GDM1 (cell line): ENCODE measurements at regions not wholly inside any gene's neighbourhood (a gene's known extent, or its start where the extent isn't known, plus 50 kb on each side); places are given as distances from the start of the nearest gene placed in this dataset.
"Not testable (repeated sequence)": the region's sequence is repeated elsewhere in the genome, so short reads cannot be mapped to it uniquely, and the experiment has no call there.

Experiments used
- DNase-seq: peaks from one replicate; lab custom pipeline; 2025; lab: John Stamatoyannopoulos, UW

DNA sequence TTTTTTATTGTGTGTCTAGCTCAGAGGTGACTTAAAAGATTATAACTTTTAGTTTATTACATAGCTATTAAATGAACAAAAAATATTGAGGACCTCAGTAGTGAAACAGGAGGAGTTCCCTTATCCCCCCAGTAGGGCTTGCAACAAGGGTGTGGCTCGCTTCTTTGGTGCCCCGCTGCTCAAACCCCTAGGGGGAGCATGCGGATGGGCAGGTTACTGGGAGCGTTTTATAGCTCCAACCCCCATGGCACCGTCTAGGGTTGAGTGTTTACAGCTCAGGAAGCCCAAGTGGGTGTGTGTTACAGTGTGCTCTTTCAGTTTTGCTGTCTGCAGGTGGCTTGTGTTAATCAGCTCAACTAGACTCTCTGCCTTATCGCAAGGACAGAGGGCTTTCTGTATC lies 1513.7 kb downstream of the GRIK2 start:
- no peak for DNase-seq

DNA sequence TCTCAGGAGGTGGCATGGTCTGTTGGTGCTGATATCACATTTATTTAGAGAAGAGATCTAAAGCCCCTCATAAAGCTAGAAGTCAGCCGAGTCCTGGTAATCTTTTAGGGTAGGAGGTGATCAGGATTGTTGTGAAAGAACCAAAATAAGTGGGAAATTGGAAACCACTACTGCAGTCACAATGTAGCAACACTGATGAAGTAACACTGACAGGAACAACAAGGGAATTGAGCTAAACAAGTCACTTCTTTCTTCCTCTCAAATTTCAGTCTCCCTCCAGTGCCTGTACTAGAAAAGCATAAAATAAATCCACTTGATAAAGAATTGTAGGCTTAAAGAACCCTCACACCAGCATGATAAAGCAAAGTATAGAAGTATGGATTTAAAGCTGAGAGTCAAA lies 1509.0 kb downstream of the GRIK2 start:
- no peak for DNase-seq

DNA sequence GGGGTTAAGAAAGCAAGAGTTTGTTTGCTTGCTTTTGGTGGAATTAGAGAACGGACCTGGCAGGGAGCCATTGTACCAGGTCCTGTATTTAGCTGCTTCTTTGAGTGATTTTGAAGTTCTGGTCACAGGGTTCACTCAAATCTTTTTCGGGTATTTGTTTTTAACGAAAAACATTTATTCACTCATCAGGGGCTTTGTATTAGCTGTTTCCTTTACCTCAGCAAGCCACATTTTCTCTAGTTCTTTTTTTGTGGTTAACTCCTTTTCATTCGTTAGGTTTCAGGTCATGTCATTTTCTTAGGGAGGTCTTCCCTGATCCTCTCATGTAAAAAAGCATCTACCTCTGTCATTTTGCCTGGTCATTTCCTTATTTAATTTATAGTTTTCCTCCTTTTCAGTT lies 1502.2 kb downstream of the GRIK2 start:
- no peak for DNase-seq

DNA sequence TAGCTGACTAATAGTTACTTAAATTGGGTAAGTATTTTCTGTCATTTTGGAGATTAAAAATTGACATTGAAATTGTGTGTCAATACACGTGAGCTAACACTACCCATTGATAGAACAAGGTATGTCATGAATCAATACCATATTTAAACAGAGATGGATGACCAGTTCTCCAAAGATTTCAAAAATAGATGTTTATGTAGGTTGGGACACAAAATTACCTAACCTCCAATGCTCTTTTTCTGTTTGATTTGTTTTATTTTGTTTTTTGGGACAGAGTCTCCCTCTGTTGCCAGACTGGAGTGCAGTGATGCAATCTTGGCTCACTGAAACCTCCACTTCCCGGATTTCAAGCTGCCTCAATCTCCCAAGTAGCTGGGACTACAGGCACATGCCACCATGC lies 1491.7 kb downstream of the GRIK2 start:
- no peak for DNase-seq

DNA sequence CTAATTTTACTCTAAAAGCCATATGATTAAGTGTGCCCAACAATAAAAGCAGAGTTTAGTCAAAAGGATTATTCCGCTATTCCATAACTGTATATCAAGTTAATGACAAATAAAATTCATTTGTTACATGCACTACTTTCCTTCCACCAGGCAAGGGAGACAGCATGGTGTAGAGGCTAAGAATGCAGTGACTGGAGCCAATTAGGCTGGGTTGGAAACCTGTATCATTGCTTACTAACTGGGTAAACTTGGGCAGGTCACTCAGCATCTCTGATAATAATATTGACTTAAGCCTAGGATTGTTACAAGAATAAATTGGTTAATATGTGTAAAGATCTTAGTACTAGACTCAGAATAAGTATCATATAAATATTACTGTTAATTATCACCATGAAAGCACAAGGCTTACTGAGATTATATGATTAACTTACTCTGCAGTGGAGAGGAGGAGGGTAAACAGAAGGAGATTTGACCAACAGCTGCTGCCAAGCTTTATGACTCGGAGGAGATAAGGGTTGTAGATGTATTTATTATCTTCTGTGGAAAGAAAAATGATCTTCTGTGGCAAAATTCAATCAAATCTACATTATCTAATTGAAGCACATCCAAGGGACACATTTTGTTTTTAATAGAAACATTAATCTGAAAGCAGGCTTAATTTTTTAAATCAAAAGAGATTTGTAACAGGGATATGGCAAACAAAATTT lies 1459.9 kb downstream of the GRIK2 start:
- no peak for DNase-seq

DNA sequence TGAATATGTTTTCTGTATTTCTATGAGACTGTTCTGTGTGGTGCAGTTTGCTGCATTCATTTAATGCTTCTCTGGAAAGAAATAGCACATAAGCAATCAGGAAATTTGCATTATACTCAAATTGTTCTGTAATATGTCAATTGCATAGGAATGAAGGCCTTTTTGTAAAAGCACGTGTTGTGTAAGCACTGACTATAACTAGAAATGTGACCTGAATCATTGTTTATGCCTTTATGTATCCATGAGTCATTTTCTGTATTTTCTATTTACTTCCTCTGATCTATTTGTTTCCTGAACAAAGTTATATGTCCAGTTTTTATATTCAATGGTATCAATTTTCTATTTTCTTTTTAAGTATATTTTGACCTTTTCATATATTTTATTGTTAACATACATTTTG lies 1455.3 kb downstream of the GRIK2 start:
- no peak for DNase-seq

DNA sequence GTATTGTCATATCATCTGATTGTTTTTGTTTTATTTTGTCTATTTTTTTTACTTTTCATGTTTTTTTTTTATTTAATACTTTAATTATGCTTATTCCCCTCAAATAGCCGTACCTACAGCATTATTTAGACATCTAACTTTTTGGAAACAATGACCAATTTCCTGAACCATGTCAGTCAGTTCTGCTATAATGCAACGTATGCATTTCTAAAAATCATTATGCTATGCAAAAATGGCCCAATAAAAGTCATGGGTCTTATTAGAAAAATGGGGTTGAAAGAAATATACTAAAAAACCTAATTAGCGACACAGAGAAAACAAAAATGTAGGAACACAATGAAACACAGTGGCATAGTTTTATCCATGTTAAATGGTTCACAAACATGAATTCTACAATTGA lies 1454.7 kb downstream of the GRIK2 start:
- no peak for DNase-seq

DNA sequence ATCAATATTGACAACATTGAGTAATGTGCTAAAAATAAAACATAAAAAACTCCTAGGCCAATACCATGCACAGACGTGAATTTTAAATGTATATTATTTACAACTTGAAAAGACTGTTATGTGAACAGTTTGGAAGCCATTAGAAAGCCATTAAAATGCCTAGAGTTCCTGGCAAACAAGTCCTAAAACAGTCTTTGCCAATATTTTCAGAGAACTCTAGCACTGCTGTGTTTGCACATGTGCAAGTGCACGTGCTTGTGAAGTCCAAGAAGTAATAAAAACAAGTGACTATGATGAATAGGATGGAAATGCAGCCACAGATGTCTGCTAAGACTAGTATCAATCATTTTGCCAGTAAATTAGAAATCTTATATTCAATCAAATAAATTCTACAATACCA lies 1447.6 kb downstream of the GRIK2 start:
- DNase-seq, result no peak

DNA sequence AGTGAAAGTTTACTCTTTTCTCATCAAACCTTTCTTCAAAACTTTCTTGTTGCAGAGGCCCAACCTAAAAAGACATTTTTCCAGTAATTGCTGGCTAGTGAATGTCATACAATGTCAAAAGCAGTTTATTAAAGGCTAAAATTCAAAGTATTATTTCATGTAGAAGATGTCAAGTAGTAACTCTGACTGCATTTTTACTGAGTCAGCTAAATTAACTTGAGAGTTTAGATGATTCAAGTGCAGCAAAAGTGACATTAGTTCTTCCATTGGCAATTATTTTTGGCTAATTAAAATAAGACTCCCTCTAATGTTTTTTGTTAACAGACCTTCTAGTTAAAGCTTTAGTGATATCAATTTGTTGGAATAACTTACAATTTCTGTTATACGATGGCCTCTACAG lies 1438.5 kb downstream of the GRIK2 start:
- no peak for DNase-seq

DNA sequence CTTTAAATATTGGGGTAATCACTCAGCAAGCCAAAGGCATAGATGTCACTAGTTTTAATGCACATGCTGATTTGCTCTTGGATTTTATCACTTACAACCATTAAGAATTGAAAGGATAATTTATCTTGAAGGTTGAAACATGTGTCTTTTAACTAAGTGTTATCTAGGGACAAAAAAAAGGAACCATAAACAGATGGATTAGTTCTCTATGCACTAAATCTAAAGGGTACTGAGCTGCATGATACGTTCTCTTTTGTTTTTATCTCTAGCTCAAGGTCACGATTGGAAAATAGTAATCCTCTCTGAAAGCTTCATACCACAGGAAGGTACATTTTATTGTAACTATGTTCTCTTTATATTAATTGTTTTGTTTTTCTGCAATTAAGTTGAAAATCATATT lies 1426.6 kb downstream of the GRIK2 start:
- DNase-seq, result no peak

DNA sequence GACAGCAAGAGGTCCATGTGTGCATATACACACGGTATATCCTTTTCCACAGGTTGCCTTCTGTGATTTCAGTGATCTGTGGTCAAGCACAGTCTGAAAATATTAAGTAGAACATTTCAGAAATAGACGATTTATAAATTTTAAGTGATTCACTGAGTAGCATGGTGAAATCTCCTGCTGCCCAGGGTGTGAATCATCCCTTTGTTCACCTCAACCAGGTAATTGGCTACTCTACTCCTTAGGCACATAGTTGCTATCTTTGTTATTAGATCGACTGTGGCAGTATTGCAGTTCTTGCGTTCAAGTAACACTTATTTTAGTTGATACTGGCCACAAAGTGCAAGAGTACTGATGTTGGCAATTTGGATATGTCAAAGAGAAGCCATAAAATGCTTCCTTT lies 1421.7 kb downstream of the GRIK2 start:
- no peak for DNase-seq

DNA sequence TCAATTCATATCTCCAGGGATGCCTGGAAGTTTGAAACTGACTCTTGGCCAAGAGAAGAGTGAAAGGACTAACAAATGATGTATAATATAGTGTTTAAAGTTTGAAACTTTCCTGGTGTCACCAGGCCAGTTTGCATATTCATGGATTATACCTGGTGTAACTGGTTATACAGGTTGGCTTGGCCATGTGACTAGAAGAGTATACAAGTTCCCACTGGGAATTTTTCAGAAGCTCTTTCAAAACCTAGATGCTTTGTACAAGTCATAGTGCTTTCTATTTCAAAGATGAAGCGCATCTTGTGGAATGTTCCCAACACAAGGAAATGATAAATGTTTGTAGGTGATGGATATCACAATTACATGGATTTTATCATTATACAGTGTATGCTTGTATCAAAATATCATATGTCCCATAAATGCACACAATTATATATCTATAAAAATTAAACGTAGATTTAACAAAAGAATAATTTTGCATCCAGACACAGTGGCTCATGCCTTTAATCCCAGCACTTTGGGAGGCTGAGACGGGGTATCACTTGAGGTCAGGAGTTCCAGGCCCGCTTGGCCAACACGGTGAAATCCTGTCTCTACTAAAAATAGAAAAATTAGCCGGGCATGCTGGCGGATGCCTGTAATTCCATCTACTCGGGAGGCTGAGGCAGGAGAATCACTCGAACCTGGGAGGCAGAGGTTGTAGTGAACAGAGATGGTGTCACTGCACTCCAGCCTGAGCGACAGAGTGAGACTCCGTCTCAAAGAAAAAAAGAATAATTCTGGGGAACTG lies 1420.2 kb downstream of the GRIK2 start:
- DNase-seq, result no peak

DNA sequence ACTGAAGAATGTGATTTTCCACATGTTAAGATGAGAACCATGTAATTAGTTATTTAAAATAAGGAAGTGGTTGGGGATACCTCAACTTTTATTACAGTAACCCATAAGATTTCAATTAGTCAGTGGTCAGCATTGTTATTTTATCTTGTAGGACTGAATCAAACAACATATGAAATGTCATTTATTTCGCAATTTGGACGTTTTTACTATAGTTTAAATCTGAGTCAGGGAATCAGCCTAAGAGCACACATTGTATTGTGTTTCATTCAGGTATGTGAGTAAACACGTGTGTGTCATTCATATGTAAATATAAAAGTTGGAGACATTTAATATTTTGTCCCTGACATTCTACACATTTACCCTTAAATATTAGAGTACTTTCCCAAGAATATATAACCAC lies 1418.7 kb downstream of the GRIK2 start:
- no peak for DNase-seq

DNA sequence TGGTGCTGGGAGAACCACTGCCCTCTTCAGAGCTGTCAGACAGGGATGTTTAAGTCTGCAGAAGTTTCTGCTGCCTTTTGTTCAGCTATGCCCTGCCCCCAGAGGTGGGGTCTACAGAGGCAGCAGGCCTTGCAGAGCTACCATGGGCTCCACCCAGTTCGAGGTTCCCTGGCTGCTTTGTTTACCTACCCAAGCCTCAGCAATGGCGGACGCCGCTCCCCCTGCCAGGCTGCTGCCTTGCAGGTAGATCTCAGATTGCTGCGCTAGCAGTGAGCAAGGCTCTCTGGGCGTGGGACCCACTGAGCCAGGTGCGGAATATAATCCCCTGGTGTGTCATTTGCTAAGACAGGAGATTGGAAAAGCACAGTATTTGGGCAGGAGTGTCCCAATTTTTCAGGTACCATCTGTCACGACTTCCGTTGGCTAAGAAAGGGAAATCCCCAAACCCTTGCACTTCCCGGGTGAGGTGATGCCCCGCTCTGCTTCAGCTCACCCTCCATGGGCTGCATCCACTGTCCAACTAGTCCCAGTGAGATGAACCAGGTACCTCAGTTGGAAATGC lies 1415.5 kb downstream of the GRIK2 start:
- not testable (repeated sequence) for DNase-seq

DNA sequence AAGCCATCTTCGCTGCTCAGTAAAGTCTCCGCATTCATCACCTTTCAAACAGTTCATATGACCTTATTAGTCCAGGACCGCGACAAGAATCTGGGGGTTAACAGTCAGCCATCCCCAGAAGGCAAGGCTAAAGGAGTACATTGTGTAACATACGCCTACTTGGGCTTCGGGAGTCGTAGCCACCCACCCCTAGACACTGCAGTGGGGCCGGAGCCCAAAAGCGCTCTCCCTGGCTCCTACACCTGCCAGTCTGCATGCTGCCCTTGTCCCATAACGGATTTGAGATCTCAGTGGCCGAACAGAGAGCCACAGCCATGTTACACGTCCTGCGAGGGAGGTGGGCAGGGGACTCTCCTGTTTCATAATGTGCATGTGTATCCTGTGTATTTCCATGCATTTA lies 1405.5 kb downstream of the GRIK2 start:
- no peak for DNase-seq

DNA sequence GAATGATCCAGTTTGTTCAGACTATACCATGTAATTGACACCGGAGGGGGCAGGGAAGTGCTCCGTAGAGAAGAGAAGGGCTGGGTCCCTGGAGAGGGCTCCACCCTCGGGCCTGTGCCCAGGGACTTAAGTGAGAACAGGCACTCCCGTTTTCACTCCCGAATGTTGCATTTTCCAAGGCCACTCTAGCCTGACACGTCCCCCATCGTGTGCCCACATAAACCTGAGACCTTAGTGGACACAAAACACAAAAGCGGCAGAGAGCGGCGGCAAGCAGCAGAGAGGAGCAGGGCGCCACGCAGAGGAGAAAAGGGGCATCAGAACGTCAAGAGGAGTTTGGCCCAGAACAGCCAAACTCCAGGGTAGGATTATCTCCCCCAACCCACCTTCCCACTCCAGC lies 1405.1 kb downstream of the GRIK2 start:
- no peak for DNase-seq

DNA sequence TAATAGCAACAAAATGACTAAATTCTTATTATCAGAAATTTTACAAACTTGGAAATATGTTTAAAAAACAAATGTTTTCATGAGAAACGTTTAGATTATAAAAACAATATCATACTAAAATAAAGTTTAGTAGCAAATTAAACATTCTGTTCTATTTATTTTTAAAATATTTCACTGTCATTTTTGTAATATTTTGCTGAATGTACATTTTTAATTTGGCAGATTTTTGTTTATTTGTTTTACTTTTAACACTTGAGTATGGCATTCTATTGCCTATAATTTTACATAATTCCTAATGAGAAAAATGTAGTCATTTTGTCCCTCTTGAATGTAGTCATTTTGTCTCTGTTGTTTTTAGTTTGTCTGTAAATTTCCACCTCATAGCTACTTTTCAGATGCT lies 1400.2 kb downstream of the GRIK2 start:
- DNase-seq, result no peak

DNA sequence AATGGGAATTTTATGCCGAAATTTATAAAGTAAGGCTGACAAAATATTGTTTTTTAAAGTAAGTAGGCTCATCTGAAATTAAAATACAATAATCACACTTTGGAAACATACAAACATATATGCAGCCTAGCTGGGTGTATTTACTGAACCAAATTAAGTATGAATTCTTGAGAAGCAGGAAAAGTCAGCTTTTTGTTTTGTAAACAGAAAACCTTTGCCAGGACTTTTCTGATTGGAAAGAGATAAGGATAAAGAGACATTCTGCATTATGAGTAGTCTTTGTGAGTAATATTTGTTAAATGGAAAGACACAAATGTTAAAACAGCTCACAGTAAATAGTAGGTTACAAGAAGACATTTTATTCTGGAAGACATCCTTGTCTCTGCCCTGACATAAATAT lies 1380.8 kb downstream of the GRIK2 start:
- no peak for DNase-seq

DNA sequence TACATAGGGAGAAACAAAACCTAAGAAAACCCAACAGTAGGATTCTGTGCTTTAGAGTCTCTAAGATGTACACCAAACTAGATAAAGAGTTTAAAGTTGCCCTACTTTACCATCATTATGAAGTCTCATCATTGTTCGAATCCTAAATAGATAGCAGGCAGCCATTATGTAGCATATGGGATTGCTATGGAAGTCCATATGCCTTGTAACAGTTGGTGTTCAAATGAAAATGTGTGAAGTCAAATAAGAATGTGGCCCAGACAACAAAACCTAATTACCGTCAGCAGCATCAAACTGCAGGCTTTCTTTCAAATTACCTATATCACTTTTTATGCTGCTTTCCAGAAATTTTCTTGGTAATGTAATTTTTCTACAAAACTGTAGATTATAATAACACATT lies 1380.1 kb downstream of the GRIK2 start:
- DNase-seq, result no peak

DNA sequence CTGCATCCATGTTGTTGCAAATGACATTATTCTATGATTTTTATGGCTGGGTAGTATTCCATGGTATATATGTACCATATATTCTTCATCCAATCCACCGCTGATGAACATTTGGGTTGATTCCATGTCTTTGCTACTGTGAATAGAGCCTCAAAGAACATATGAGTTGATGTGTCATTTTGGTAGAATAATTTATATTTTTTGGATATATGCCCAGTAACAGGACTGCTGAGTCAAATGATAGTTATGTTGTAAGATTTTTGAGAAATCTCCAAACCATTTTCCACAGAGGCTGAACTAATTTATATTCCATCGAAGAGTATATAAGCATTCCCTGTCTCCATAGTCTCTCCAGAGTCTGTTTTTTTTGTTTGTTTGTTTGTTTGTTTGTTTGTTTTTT lies 1373.5 kb downstream of the GRIK2 start:
- no peak for DNase-seq

DNA sequence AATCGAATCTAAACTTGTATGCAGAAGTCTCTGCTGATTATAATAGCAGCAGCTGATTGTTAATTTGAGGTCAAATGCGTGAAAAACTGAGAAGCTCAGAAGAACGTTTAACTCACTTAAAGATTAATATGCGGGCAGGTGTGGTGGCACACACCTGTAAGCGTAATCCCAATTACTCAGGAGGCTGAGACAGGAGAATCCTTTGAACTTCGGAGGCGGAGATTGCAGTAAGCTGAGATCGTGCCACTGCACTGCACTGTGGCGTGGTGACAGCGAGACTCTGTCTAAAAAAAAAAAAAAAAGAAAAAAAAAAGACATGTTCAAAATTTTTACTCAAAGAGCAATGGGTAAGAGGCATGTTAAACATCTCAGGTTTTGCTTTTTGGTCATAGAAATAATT lies 1370.8 kb downstream of the GRIK2 start:
- no peak for DNase-seq

DNA sequence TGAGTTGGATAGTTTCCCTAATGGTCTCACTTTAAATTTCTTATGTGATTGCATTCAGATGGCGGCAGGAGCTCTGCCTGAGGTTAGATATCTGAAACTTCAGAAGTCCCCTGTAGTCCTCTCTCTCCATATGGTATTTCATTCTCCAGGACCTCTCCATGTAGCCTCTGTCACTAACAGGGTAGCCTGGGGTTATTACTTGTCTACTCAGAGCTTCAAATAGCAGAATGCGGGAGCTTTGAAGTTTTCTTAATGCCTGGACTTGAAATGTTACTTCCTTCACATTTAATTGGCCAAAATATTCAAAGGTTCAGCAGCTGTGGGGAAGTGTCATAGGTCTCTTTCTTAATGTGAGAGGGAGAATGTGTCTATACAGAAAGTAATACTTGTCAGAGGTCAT lies 1370.4 kb downstream of the GRIK2 start:
- no peak for DNase-seq

DNA sequence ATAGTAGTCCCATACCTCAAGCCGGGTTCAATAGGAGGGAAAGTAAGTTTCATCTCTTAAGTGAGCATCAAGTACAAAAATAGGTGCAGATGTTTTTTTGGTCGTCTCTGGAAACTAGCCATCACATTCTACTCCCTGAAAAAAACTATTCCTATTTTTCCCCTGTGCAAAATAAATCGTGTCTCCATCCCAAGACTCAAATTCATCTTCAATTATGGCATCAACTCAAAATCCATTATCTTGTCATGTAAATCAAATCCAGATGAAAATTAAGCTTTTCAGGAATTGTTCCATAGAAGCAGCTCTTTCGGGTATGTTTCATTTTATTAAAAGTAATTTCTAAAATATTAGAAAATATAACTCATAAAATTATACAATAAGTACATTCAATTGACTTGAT lies 1368.4 kb downstream of the GRIK2 start:
- no peak for DNase-seq

DNA sequence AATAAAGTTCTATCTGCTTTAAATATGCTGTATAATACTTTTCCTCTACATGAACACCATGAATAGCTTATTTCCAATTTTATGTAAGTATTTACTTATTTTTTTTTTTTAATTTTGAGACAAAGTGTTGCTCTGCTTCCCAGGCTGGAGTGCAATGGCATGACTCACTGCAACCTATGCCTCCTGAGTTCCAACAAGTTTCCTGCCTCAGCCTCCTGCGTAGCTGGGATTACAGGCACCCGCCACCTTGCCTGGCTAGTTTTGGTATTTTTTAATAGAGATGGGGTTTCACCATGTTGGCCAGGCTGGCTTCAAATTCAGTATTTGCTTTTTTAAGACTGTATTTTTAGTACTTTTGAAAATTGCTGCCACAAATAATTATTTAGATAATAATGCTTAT lies 1365.9 kb downstream of the GRIK2 start:
- DNase-seq, result no peak
